Transverse colon (tissue), 4 donors: ENCODE measurements at regions not wholly inside any gene's neighbourhood (a gene's known extent, or its start where the extent isn't known, plus 50 kb on each side); places are given as distances from the start of the nearest gene placed in this dataset.

Source experiments
- DNase-seq: peaks from one replicate; pipeline ENCODE4 v3.0.0-alpha.2; 2019
- H3K27ac ChIP-seq, 4 donors: fragments of 200-600 bp; sonication (generic); 2 replicates each; pipeline ENCODE4 v1.5.1; 2016 to 2018; ENCODE audit warnings: inconsistent platforms in 4 of 4
- H3K27me3 ChIP-seq: fragments of 200-600 bp; sonication (generic); 2 replicates; pipeline ENCODE4 v1.5.1; 2017; ENCODE audit warnings: inconsistent platforms
- H3K36me3 ChIP-seq, 4 donors: fragments of 200-600 bp; sonication (generic); 2 replicates each; pipeline ENCODE4 v1.5.1; 2017 to 2019; ENCODE audit warnings: inconsistent platforms in 4 of 4
- H3K4me1 ChIP-seq, 4 donors: fragments of 200-600 bp; sonication (generic); 2 replicates each; pipeline ENCODE4 v1.5.1; 2017 to 2020; ENCODE audit warnings: inconsistent platforms in 4 of 4
- H3K4me3 ChIP-seq, 4 donors: fragments of 200-600 bp; sonication (generic); 1 replicate in 1 of 4; 2 replicates in 3 of 4; pipeline versions ENCODE4 v1.5.1 to v1.6.1; 2017 to 2019; ENCODE audit warnings: inconsistent platforms in 4 of 4
- H3K9me3 ChIP-seq, 2 donors: fragments of 200-600 bp; sonication (generic); 2 replicates each; pipeline ENCODE4 v1.5.1; 2017 to 2019; ENCODE audit warnings: inconsistent platforms in 2 of 2
- CTCF ChIP-seq, 5 experiments: fragments of 200-600 bp in 3 of 5; fragments of 450-650 bp in 2 of 5; sonication (generic) in 3 of 5; IDR thresholded peaks; 1 replicate in 2 of 5; 2 replicates in 3 of 5; pipeline ENCODE4 v1.5.1; 2016 to 2017; ENCODE audit warnings: antibody characterized with exemption in 5 of 5, inconsistent platforms in 3 of 5, mild to moderate bottlenecking in 2 of 5, moderate library complexity in 1 of 5
- EP300 ChIP-seq: sonication (generic); formaldehyde crosslinking; IDR thresholded peaks from one replicate; pipeline ENCODE4 v1.6.1; 2017; ENCODE audit warnings: antibody characterized with exemption, low read depth
- POLR2A ChIP-seq: fragments of 450-650 bp; IDR thresholded peaks from one replicate; pipeline ENCODE4 v1.6.1; 2016; ENCODE audit warnings: antibody characterized with exemption, mild to moderate bottlenecking, moderate library complexity
- POLR2AphosphoS5 ChIP-seq, 3 donors: sonication (generic); formaldehyde crosslinking; IDR thresholded peaks; one replicate each; pipeline ENCODE4 v1.6.1; 2016; ENCODE audit warnings: antibody characterized with exemption in 3 of 3
- WGBS, 2 donors: methylation state at CpG; one replicate each; pipeline ENCODE4 v1.1.5; 2018; ENCODE audit warnings: low coverage in 1 of 2; 5-methylcytosine and 5-hydroxymethylcytosine counted together
- in situ Hi-C, 4 donors: fragments of 200-750 bp; cut with MboI; loops; one replicate each; pipeline versions ENCODE4 v1.15.0 to v1.15.1; 2017; ENCODE audit warnings: low sequenced_read_pairs in 3 of 4, low pct_ligation_motif_present in 1 of 4, low pct_unique_long_range_greater_than_20kb in 1 of 4
- intact Hi-C: fragments of 100-400 bp; cut with DNase I; formaldehyde crosslinking; loops from one replicate; pipeline ENCODE4 v1.15.1; 2023; ENCODE audit warnings: low total_unique reads

- H3K27ac ChIP-seq: no peak overlapping the region
- in situ Hi-C loops (no loop called here), intact Hi-C loops (no loop called here)
- TF ChIP-seq POLR2A (no peak), CTCF (IDR thresholded peaks at IDR 0.05) (no peak), EP300 (no peak), POLR2AphosphoS5 (IDR thresholded peaks at IDR 0.05) (no peak)
- WGBS, 2 donors: 56 to 58% methylated on average over 6 to 8 of the region's 8 CpGs
- no peak for DNase-seq
- H3K27me3 ChIP-seq: no peaks in the 10 kb centered on the region
- H3K4me3 ChIP-seq: no peak overlapping the region
- no peaks in the 10 kb centered on the region for H3K9me3 ChIP-seq
- H3K4me1 ChIP-seq: no peaks in the 10 kb centered on the region
- no peaks in the 10 kb centered on the region for H3K36me3 ChIP-seq
Measured at GRCh38 chr5:175021841-175022625, 297.7 kb downstream of the MSX2 start.

GRCh38 chr5:175021321-175021720, 296.9 kb downstream of the MSX2 start:
- in situ Hi-C loops: no loop called here
- Histone ChIP-seq H3K4me3 (no peak overlapping the region), H3K27me3 (no peaks in the 10 kb centered on the region), H3K36me3 (no peaks in the 10 kb centered on the region), H3K27ac (no peak overlapping the region), H3K4me1 (no peaks in the 10 kb centered on the region), H3K9me3 (no peaks in the 10 kb centered on the region)
- TF ChIP-seq POLR2AphosphoS5 (IDR thresholded peaks at IDR 0.05): no peak
- no peak for TF ChIP-seq EP300
- no peak for TF ChIP-seq POLR2A
- no peak for TF ChIP-seq CTCF (IDR thresholded peaks at IDR 0.05)
- no peak for DNase-seq
- WGBS, 2 donors: 68 to 86% methylated on average over 1 to 2 of the region's 2 CpGs
- intact Hi-C loops: no loop called here

GRCh38 chr5:175015028-175015685, 290.8 kb downstream of the MSX2 start:
- intact Hi-C loops (no loop called here), in situ Hi-C loops (no loop called here)
- H3K4me1 ChIP-seq: no peaks in the 10 kb centered on the region
- no peak for DNase-seq
- no peaks in the 10 kb centered on the region for H3K36me3 ChIP-seq
- WGBS, 2 donors: 43 to 60% methylated on average over 2 to 5 of the region's 5 CpGs
- no peaks in the 10 kb centered on the region for H3K27me3 ChIP-seq
- no peak for TF ChIP-seq CTCF (IDR thresholded peaks at IDR 0.05)
- no peak for TF ChIP-seq POLR2A
- H3K4me3 ChIP-seq: no peak overlapping the region
- no peaks in the 10 kb centered on the region for H3K9me3 ChIP-seq
- no peak overlapping the region for H3K27ac ChIP-seq

- TF ChIP-seq EP300 (no peak), POLR2A (no peak), POLR2AphosphoS5 (IDR thresholded peaks at IDR 0.05) (no peak), CTCF (IDR thresholded peaks at IDR 0.05) (no peak)
- H3K4me3 ChIP-seq: no peak overlapping the region
- in situ Hi-C loops (no loop called here), intact Hi-C loops (no loop called here)
- H3K4me1 ChIP-seq: no peaks in the 10 kb centered on the region
- no peaks in the 10 kb centered on the region for H3K27me3 ChIP-seq
- no peak for DNase-seq
- no peaks in the 10 kb centered on the region for H3K36me3 ChIP-seq
- H3K27ac ChIP-seq: no peak overlapping the region
- H3K9me3 ChIP-seq: no peaks in the 10 kb centered on the region
- WGBS, 2 donors: 70% methylated on average over 3 to 4 of the region's 4 CpGs
Measured at GRCh38 chr5:175013251-175013650, 288.9 kb downstream of the MSX2 start.
